ENCODE measurements at regions not wholly inside any gene's neighbourhood (a gene's known extent, or its start where the extent isn't known, plus 50 kb on each side); places are given as distances from the start of the nearest gene placed in this dataset.

- H3K36me3 ChIP-seq (ENCODE audit: control insufficient read depth in 2 of 2, insufficient read depth in 2 of 2, low read length in 2 of 2): no peaks in the 10 kb centered on the region
- no peaks in the 10 kb centered on the region for H3K27me3 ChIP-seq (ENCODE audit: control insufficient read depth in 2 of 2, insufficient read depth in 2 of 2, low read length in 2 of 2)
- no peaks in the 10 kb centered on the region for H3K9me3 ChIP-seq (ENCODE audit: control insufficient read depth in 2 of 2, low read length in 2 of 2)
- H3K4me1 ChIP-seq (ENCODE audit: control insufficient read depth in 2 of 2, insufficient read depth in 2 of 2, low read length in 2 of 2): peaks cover 0 to 3% of the 10 kb centered on the region in 2 donors
- no peak overlapping the region for H3K4me3 ChIP-seq (ENCODE audit: low read length in 2 of 2)
- no peak overlapping the region for H3K9ac ChIP-seq (ENCODE audit: low read depth in 1 of 2, low read length in 2 of 2)
- no peak overlapping the region for H3K27ac ChIP-seq (ENCODE audit: low read depth in 2 of 2, low read length in 2 of 2)
These were observed 51.4 kb upstream of the TNFAIP3 start for GRCh38 chr6:137815692-137816091.

- no peak overlapping the region for H3K4me3 ChIP-seq (ENCODE audit: low read length in 2 of 2)
- no peaks in the 10 kb centered on the region for H3K9me3 ChIP-seq (ENCODE audit: control insufficient read depth in 2 of 2, low read length in 2 of 2)
- H3K27ac ChIP-seq (ENCODE audit: low read depth in 2 of 2, low read length in 2 of 2): no peak overlapping the region
- no peak overlapping the region for H3K9ac ChIP-seq (ENCODE audit: low read depth in 1 of 2, low read length in 2 of 2)
- H3K36me3 ChIP-seq (ENCODE audit: control insufficient read depth in 2 of 2, insufficient read depth in 2 of 2, low read length in 2 of 2): no peaks in the 10 kb centered on the region
- no peaks in the 10 kb centered on the region for H3K27me3 ChIP-seq (ENCODE audit: control insufficient read depth in 2 of 2, insufficient read depth in 2 of 2, low read length in 2 of 2)
- H3K4me1 ChIP-seq (ENCODE audit: control insufficient read depth in 2 of 2, insufficient read depth in 2 of 2, low read length in 2 of 2): peaks cover 0 to 1% of the 10 kb centered on the region in 2 donors
These were observed 50.9 kb upstream of the TNFAIP3 start for GRCh38 chr6:137816133-137816579.

GRCh38 chr6:137816688-137817618 lies 50.1 kb upstream of the TNFAIP3 start:
- Histone ChIP-seq H3K27me3 (ENCODE audit: control insufficient read depth in 2 of 2, insufficient read depth in 2 of 2, low read length in 2 of 2) (no peaks in the 10 kb centered on the region), H3K9me3 (ENCODE audit: control insufficient read depth in 2 of 2, low read length in 2 of 2) (no peaks in the 10 kb centered on the region), H3K4me1 (ENCODE audit: control insufficient read depth in 2 of 2, insufficient read depth in 2 of 2, low read length in 2 of 2) (no peaks in the 10 kb centered on the region)

More at GRCh38 chr6:137816688-137817618, 50.1 kb upstream of the TNFAIP3 start:
- no peak overlapping the region for H3K4me3 ChIP-seq (ENCODE audit: low read length in 2 of 2)
- H3K9ac ChIP-seq (ENCODE audit: low read depth in 1 of 2, low read length in 2 of 2): no peak overlapping the region
- no peaks in the 10 kb centered on the region for H3K36me3 ChIP-seq (ENCODE audit: control insufficient read depth in 2 of 2, insufficient read depth in 2 of 2, low read length in 2 of 2)
- H3K27ac ChIP-seq (ENCODE audit: low read depth in 2 of 2, low read length in 2 of 2): no peak overlapping the region

Measured in mucosa of rectum (tissue), 2 donors.